Ovary (tissue), 3 donors: ENCODE measurements at regions not wholly inside any gene's neighbourhood (a gene's known extent, or its start where the extent isn't known, plus 50 kb on each side); places are given as distances from the start of the nearest gene placed in this dataset.

Experiments used
- CTCF ChIP-seq, 3 donors: fragments of 450-650 bp in 2 of 3; fragments of 200-600 bp in 1 of 3; IDR thresholded peaks; one replicate each; pipeline versions ENCODE4 v1.5.1 to v1.8.0; 2016 to 2022; ENCODE audit warnings: antibody characterized with exemption in 3 of 3, mild to moderate bottlenecking in 1 of 3
- EP300 ChIP-seq: sonication (generic); formaldehyde crosslinking; IDR thresholded peaks from one replicate; pipeline ENCODE4 v1.6.1; 2017; ENCODE audit warnings: antibody characterized with exemption
- POLR2A ChIP-seq: fragments of 450-650 bp; IDR thresholded peaks from one replicate; pipeline ENCODE4 v1.6.1; 2017; ENCODE audit warnings: antibody characterized with exemption, mild to moderate bottlenecking, moderate library complexity
- donor health status: DM: no; HTN: no; CAD: no.

- TF ChIP-seq CTCF (IDR thresholded peaks at IDR 0.05), result no peak
- no peak for TF ChIP-seq POLR2A
- TF ChIP-seq EP300, result no peak
Measured at GRCh38 chr12:13566292-13566691, 369.8 kb downstream of the EMP1 start.
